ENCODE measurements at regions not wholly inside any gene's neighbourhood (a gene's known extent, or its start where the extent isn't known, plus 50 kb on each side); places are given as distances from the start of the nearest gene placed in this dataset.

DNA sequence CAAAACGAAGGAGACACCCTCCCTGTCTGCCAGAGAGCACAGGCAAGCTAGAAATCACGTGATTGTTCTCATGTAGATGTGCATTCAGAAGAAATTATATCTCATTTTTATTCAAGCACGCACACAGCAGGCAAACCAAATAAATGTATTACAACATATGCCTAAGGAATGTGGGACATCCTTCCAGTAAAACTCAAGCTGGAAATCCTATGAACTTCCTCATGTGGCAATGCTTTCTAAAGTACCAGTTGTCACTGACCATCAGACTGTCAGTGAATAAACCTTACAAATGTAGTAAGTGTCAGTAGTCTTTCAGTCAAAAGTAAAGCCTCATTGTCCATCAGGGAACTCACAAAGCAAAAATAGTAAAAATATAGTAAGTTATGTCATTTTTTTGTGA is 350.1 kb upstream of the POM121L12 start:
- no peaks in the 10 kb centered on the region for H3K27me3 ChIP-seq (ENCODE audit: insufficient read depth, low read depth, severe bottlenecking)
- no peak for DNase-seq

GRCh38 chr7:52684388-52684787 is 351.0 kb upstream of the POM121L12 start:
- H3K4me3 ChIP-seq (ENCODE audit: low read depth, low read length), result no peak overlapping the region
- no peaks in the 10 kb centered on the region for H3K27me3 ChIP-seq (ENCODE audit: insufficient read depth, low read depth, severe bottlenecking)

More for the DNA sequence above, 350.1 kb upstream of the POM121L12 start:
- Histone ChIP-seq H3K9me3 (ENCODE audit: severe bottlenecking) (no peaks in the 10 kb centered on the region), H3K4me3 (ENCODE audit: low read depth, low read length) (no peak overlapping the region), H3K36me3 (no peaks in the 10 kb centered on the region), H3K27ac (no peak overlapping the region)
- TF ChIP-seq CTCF (IDR thresholded peaks at IDR 0.05; ENCODE audit: low read depth, low read length), result no peak

GRCh38 chr7:52682993-52683392 is 352.4 kb upstream of the POM121L12 start:
- no peak for TF ChIP-seq CTCF (IDR thresholded peaks at IDR 0.05; ENCODE audit: low read depth, low read length)
- H3K27ac ChIP-seq, result no peak overlapping the region
- H3K4me3 ChIP-seq (ENCODE audit: low read depth, low read length), result no peak overlapping the region
- no peak for DNase-seq
- no peaks in the 10 kb centered on the region for H3K9me3 ChIP-seq (ENCODE audit: severe bottlenecking)
- no peaks in the 10 kb centered on the region for H3K27me3 ChIP-seq (ENCODE audit: insufficient read depth, low read depth, severe bottlenecking)
- H3K36me3 ChIP-seq, result no peaks in the 10 kb centered on the region

More at GRCh38 chr7:52684388-52684787, 351.0 kb upstream of the POM121L12 start:
- no peaks in the 10 kb centered on the region for H3K9me3 ChIP-seq (ENCODE audit: severe bottlenecking)
- H3K27ac ChIP-seq, result no peak overlapping the region
- TF ChIP-seq CTCF (IDR thresholded peaks at IDR 0.05; ENCODE audit: low read depth, low read length), result no peak
- H3K36me3 ChIP-seq, result no peaks in the 10 kb centered on the region
- DNase-seq, result no peak

DNA sequence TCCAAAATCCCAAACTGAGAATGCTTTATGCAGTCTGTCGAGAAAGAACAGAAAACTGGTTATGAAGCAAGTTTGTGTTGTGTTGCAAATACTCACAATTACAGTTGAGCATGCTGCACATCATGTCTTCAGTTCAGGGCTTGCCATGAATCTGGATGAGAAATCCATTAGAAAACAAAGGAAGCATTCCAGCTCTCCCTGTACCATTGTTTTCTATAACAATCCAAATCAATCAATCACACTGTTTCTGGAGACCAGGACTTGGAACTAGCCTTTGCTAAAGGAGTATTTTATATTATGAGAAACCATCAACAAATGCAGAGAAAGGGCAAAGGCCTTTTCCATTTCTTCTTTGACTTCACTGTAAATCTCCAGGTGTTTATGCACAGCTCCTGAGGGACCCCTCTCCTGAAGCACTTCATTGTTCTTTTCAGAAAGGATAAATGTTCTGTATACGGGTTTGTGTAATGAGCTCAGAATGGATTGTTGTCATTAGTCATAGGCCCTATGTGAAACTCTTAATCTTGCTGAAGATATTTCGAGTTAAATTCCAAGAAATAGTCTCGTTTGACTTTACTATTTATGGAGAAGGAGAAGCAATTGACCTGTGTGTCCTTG is 364.7 kb upstream of the POM121L12 start:
- no peaks in the 10 kb centered on the region for H3K36me3 ChIP-seq
- no peak for TF ChIP-seq CTCF (IDR thresholded peaks at IDR 0.05; ENCODE audit: low read depth, low read length)
- DNase-seq, result no peak
- no peak overlapping the region for H3K27ac ChIP-seq
- no peaks in the 10 kb centered on the region for H3K9me3 ChIP-seq (ENCODE audit: severe bottlenecking)
- no peak overlapping the region for H3K4me3 ChIP-seq (ENCODE audit: low read depth, low read length)
- H3K27me3 ChIP-seq (ENCODE audit: insufficient read depth, low read depth, severe bottlenecking), result no peaks in the 10 kb centered on the region

- Histone ChIP-seq H3K9me3 (ENCODE audit: severe bottlenecking) (no peaks in the 10 kb centered on the region), H3K27ac (no peak overlapping the region), H3K4me3 (ENCODE audit: low read depth, low read length) (no peak overlapping the region), H3K27me3 (ENCODE audit: insufficient read depth, low read depth, severe bottlenecking) (no peaks in the 10 kb centered on the region), H3K36me3 (no peaks in the 10 kb centered on the region)
- TF ChIP-seq CTCF (IDR thresholded peaks at IDR 0.05; ENCODE audit: low read depth, low read length), result no peak
- no peak for DNase-seq
Observed at GRCh38 chr7:52669031-52669430, 366.4 kb upstream of the POM121L12 start.

DNA sequence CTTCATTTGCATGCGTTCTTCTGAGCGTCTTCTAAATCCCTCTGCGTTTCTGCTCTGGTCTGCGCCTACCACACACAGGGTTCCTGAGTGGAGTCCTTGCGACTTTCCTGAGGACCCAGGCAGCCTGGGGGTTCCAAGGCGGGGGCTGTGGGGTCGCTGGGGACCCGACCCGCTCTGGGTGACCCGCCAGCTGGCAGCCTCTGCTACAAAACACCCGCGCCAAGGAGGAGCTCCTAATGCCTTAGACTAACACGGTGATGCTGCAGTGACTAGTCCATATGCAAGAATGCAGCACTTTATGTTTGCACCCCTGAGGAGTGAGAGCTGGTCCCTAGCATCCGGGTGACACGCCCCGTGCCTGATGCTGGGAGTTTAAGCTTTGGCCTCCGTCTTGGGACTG is 367.0 kb upstream of the POM121L12 start:
- Histone ChIP-seq H3K27me3 (ENCODE audit: insufficient read depth, low read depth, severe bottlenecking) (no peaks in the 10 kb centered on the region), H3K4me3 (ENCODE audit: low read depth, low read length) (no peak overlapping the region), H3K36me3 (no peaks in the 10 kb centered on the region), H3K9me3 (ENCODE audit: severe bottlenecking) (no peaks in the 10 kb centered on the region), H3K27ac (no peak overlapping the region)
- TF ChIP-seq CTCF (IDR thresholded peaks at IDR 0.05; ENCODE audit: low read depth, low read length), result no peak
- no peak for DNase-seq

Data from WERI-Rb-1 (cell line).